ENCODE measurements at regions not wholly inside any gene's neighbourhood (a gene's known extent, or its start where the extent isn't known, plus 50 kb on each side); places are given as distances from the start of the nearest gene placed in this dataset.

- no peaks in the 10 kb centered on the region for H3K27me3 Mint-ChIP-seq (ENCODE audit: unreplicated experiment)
- H3K4me3 Mint-ChIP-seq (ENCODE audit: low read depth, unreplicated experiment): no peak overlapping the region
- no peak overlapping the region for H3K27ac Mint-ChIP-seq (ENCODE audit: unreplicated experiment)
- TF ChIP-seq CTCF (IDR thresholded peaks at IDR 0.05; ENCODE audit: unreplicated experiment): no peak
- H3K4me1 Mint-ChIP-seq (ENCODE audit: low read depth, unreplicated experiment): no peaks in the 10 kb centered on the region
- no peaks in the 10 kb centered on the region for H3K36me3 Mint-ChIP-seq (ENCODE audit: insufficient read depth, unreplicated experiment)
- CTCF ChIA-PET: no interaction called here
- H3K9me3 Mint-ChIP-seq (ENCODE audit: low read depth, unreplicated experiment): no peaks in the 10 kb centered on the region
- intact Hi-C loops (cut with micrococcal nuclease; ENCODE audit: unreplicated experiment): no loop called here
- BruUV-seq (replicated peaks): no TSS peak
- DNase-seq: no peak
These were observed 197.5 kb upstream of the ATP2B1 start for GRCh38 chr12:89906178-89906577.

- Mint-ChIP-seq H3K4me1 (ENCODE audit: low read depth, unreplicated experiment) (peaks cover 14% of the 10 kb centered on the region), H3K27ac (ENCODE audit: unreplicated experiment) (no peak overlapping the region), H3K4me3 (ENCODE audit: low read depth, unreplicated experiment) (no peak overlapping the region)
These were observed 193.4 kb upstream of the ATP2B1 start for GRCh38 chr12:89901906-89902642.

GRCh38 chr12:89901319-89901718, 192.7 kb upstream of the ATP2B1 start:
- intact Hi-C loops (cut with micrococcal nuclease; ENCODE audit: unreplicated experiment): no loop called here
- CTCF ChIA-PET: no interaction called here
- no peaks in the 10 kb centered on the region for H3K27me3 Mint-ChIP-seq (ENCODE audit: unreplicated experiment)
- TF ChIP-seq CTCF (IDR thresholded peaks at IDR 0.05; ENCODE audit: unreplicated experiment): no peak
- DNase-seq: no peak
- no TSS peak for BruUV-seq (replicated peaks)
- peaks cover 21% of the 10 kb centered on the region for H3K4me1 Mint-ChIP-seq (ENCODE audit: low read depth, unreplicated experiment)
- H3K4me3 Mint-ChIP-seq (ENCODE audit: low read depth, unreplicated experiment): no peak overlapping the region
- no peaks in the 10 kb centered on the region for H3K9me3 Mint-ChIP-seq (ENCODE audit: low read depth, unreplicated experiment)
- no peaks in the 10 kb centered on the region for H3K36me3 Mint-ChIP-seq (ENCODE audit: insufficient read depth, unreplicated experiment)
- H3K27ac Mint-ChIP-seq (ENCODE audit: unreplicated experiment): no peak overlapping the region

More at GRCh38 chr12:89901906-89902642, 193.4 kb upstream of the ATP2B1 start:
- H3K27me3 Mint-ChIP-seq (ENCODE audit: unreplicated experiment): no peaks in the 10 kb centered on the region
- no peak for DNase-seq
- intact Hi-C loops (cut with micrococcal nuclease; ENCODE audit: unreplicated experiment): no loop called here
- CTCF ChIA-PET: no interaction called here
- H3K9me3 Mint-ChIP-seq (ENCODE audit: low read depth, unreplicated experiment): no peaks in the 10 kb centered on the region
- H3K36me3 Mint-ChIP-seq (ENCODE audit: insufficient read depth, unreplicated experiment): no peaks in the 10 kb centered on the region
- TF ChIP-seq CTCF (IDR thresholded peaks at IDR 0.05; ENCODE audit: unreplicated experiment): no peak
- BruUV-seq (replicated peaks): no TSS peak

- H3K36me3 Mint-ChIP-seq (ENCODE audit: insufficient read depth, unreplicated experiment): no peaks in the 10 kb centered on the region
- no TSS peak for BruUV-seq (replicated peaks)
- intact Hi-C loops (cut with micrococcal nuclease; ENCODE audit: unreplicated experiment): no loop called here
- peaks cover 28% of the 10 kb centered on the region for H3K4me1 Mint-ChIP-seq (ENCODE audit: low read depth, unreplicated experiment)
- no peak overlapping the region for H3K4me3 Mint-ChIP-seq (ENCODE audit: low read depth, unreplicated experiment)
- no peak for TF ChIP-seq CTCF (IDR thresholded peaks at IDR 0.05; ENCODE audit: unreplicated experiment)
- CTCF ChIA-PET: no interaction called here
- H3K9me3 Mint-ChIP-seq (ENCODE audit: low read depth, unreplicated experiment): no peaks in the 10 kb centered on the region
- DNase-seq: no peak
- no peak overlapping the region for H3K27ac Mint-ChIP-seq (ENCODE audit: unreplicated experiment)
- no peaks in the 10 kb centered on the region for H3K27me3 Mint-ChIP-seq (ENCODE audit: unreplicated experiment)
These were observed 191.0 kb upstream of the ATP2B1 start for GRCh38 chr12:89899651-89900050.
